HG02938 (cell line): ENCODE measurements at regions not wholly inside any gene's neighbourhood (a gene's known extent, or its start where the extent isn't known, plus 50 kb on each side); places are given as distances from the start of the nearest gene placed in this dataset.
"Not testable (repeated sequence)": the region's sequence is repeated elsewhere in the genome, so short reads cannot be mapped to it uniquely, and the experiment has no call there.

Source experiments
- ATAC-seq: cut with Tn5 transposase; IDR thresholded peaks from one replicate; pipeline ENCODE4 v1.9.1; 2021; ENCODE audit warnings: mild to moderate bottlenecking, moderate library complexity; ENCODE audit not compliant: unreplicated experiment

- no peak for ATAC-seq
Measured at GRCh38 chr18:43793910-43794309, 516.6 kb upstream of the SYT4 start.

DNA sequence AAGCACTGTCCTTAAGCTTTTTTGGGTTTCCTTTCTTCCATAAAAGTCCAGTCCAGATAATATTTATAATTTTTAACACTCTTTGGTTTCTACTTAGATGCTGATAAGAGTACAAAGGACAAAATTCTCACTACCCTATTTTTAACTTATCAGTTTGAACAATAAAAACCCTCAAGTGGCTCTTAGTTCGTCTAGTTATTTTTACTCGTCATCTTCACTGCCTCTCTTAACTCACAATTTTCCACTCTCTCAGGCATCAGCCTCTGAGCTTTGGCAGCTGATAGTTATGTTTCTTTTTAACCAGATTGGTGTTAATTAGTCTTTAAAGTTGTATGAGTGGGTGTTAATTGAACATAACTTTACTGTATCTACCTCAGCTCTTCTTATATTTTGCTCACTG is 517.1 kb upstream of the SYT4 start:
- no peak for ATAC-seq

- no peak for ATAC-seq
Measured at GRCh38 chr18:43797347-43797746, 520.1 kb upstream of the SYT4 start.

DNA sequence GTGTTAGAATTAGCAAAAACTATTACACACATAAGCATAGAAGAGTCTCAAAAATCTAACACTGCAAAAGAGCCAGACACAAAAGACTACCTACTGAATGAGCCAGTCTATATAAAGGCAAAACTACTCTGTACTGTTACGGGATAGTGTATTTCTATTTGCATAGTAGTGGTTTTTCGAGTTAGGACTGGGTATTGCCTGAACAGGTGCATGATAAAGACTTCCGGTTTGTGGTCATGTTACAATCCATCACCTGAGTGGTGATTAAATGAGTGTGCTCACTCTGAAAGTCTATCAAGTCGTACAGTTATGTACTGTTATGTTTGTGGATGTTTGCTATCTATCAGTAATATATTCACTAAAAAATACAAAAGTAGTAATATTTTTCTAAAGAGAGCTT is 523.3 kb upstream of the SYT4 start:
- ATAC-seq = no peak

- ATAC-seq = no peak
Measured at GRCh38 chr18:43805646-43806194, 528.4 kb upstream of the SYT4 start.

DNA sequence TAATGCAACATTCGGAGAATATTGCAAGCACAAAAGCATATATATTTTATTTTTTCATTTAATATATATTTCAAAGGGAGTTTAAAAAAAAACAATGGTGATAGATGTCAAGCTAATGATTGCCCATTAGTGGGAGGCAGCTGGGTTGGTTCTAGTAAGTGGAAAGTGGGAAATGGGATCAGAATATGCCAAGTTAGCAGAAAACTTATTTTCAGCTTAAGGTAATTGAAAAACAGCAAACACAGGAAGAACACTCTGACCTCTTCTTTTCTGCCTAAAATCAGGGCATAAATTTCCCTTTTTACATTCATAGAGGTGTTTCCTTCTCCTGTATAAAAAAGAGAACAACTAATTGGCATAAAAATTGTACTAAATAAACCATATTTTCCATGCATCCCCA is 535.3 kb upstream of the SYT4 start:
- no peak for ATAC-seq

- ATAC-seq = no peak
Measured at GRCh38 chr18:43819397-43819796, 542.1 kb upstream of the SYT4 start.

DNA sequence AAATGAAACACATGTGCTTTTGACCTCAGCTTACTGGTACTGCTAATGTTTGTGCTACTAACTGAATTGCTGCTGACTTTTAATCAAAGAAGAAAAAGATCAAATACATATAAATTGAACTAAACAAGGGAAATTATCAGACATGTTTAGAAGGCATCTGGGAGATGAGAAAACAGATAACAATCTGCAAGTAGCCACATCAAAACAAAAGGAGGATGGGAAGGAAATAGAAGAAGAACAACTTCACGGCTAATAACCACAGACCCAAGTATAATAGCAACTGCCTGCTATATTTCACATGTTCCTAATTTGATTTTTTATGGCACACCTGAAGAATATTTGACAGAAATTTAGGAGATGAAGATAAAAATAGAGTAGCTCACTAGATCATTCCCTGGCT is 542.6 kb upstream of the SYT4 start:
- ATAC-seq = no peak

DNA sequence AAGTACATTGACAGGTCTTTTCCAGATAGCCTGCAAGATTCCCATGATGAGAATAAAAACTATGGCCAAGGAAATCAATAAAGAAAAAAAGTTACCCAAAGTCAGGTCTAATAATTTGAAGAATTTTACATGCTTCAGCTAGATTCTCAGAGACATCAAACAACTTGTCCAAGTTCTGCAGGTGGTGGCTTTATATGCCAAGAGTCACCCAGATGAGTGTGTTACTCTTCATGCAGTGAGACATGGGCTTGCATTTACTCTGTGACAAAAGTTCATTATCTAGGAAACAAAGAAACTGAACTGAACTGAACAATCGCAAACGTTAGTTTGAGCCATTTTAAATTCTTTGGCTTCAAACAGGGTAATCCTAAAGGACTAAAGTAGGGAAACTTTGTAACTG is 548.5 kb upstream of the SYT4 start:
- no peak for ATAC-seq

DNA sequence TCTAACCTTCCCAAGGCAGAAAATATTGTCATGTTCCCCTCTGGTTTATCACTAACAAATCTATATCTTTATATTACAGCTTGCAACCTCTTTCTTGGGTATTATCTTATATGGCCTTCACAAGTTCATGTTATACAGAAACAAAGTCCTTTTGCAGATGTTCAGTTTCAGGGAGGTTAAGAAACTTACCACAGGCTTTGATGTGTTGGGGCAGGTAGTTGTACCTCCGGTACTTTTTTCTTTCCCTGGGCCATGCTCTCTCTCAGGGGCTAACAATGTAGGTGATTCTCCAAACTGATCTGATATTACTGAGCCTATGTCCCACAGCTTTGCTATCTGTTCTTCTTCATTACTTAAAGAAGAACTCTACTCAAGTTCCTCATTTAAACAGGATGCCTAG is 548.9 kb upstream of the SYT4 start:
- no peak for ATAC-seq

DNA sequence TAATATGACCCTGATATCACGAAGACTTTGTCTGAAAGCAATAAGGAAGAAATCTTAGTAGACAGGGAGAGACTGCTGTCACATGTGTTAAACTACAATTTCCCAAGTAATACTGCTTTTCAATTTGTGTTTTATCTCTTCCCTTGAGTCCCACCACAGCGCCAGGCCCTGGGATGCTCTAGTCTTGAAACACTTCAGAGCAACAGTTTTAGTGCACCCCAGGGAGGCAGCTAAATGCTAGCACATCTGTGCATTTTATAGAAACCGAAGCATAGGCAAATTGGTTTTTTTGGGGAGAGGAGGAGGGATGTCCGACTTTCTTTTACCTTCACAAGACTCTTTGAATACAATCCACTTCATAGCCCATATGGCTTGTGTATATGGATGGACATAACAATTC is 550.0 kb upstream of the SYT4 start:
- no peak for ATAC-seq

DNA sequence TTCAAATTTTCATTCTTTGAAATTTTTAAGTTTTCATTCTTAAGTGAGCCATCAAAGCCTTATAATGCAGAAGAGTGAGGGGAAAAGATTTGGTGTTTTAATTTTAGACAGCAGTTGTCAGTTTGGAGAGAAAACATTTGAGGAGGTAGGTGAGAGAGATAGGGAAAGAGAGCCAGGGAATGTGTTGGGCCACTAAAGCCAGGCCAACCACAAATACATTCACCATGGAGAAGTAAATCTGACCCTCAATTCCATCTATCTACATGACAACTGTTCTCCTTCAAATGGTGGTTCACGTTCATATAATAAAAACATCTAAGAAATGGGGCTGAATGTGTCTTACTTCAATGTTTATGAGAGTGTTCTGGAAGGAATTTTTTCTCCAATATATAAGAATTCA is 553.0 kb upstream of the SYT4 start:
- ATAC-seq = no peak

DNA sequence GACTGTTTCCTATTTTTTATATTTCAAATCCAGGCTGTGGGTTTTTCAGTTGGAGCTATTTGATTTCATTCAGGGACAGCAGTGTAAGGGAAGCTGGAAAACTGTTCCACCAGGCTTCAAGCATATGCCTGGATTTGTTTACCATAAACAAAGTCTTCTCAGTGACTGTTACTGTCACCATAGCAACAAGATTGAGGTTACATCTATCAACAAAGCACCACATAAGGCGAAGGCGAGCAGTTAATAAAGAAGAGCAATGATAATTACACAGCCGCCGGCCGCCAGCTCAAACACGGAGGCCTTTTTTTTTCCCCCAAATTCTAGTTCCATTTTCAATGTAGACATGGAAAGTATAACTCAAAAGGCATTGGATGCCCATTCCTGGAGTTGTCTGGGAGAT is 553.7 kb upstream of the SYT4 start:
- no peak for ATAC-seq

DNA sequence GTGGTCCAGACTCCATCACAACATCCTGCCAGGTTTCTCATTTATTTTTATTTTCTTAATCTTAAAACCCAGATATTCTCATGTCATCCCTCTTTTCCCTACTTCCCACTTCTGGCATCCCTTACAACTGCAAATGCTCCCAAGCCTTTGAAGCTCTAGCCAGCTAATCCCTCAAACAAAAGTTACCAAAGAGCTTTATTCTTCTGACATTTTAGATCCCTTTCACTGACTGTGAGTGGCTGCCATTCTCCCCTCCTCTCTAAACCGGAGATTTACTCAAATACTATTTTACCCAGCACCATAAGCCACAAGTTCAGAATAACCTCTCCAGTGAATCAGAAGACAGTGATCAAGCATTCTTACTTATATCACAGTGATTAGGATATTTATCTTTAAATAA is 569.0 kb upstream of the SYT4 start:
- ATAC-seq = no peak

DNA sequence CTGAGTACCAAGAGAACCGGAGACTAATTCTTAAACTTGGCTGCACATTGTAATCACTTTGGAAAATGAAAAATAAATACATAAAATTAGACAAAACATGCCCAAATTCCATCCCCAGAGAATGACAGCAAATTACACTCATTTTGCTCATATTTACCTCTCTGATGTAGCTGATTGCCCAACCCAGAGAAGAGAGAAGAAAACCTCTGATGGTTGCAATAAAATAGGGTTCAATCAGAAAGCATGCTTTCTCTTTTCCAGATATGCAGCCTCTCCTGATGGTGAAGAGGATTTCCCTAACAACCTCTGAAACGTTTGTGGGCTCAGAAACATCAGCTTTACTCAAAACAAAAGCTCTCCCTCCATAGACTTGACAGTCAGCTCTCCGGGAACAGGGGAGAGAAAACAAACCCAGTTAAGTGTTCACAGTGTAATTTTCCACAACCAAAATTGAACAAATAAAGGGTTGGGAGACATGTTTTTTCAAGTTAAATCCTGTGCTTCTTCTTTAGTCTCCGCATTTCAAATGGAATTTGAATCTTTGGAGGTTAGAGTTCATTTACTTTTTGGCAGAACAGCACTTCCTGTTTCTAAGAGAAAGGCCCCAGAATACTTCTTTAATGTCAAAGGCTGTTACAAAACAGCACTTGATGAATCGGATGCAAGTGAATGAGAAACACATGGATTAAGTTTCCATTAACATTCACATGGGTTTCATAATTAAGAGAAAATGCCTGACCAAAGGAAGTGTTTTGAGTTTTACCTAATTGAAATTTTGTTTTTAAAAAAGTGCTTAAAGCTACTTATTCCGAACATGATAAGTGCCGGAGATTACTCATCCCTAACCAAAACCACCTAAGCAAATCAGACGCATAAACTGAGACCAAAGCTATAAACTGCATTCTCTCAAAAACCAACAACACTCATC is 570.1 kb upstream of the SYT4 start:
- ATAC-seq = no peak

- ATAC-seq = not testable (repeated sequence)
Measured at GRCh38 chr18:43849831-43850230, 572.5 kb upstream of the SYT4 start.

GRCh38 chr18:43855376-43855775 is 578.1 kb upstream of the SYT4 start:
- no peak for ATAC-seq

GRCh38 chr18:43863180-43863579 is 585.9 kb upstream of the SYT4 start:
- no peak for ATAC-seq

DNA sequence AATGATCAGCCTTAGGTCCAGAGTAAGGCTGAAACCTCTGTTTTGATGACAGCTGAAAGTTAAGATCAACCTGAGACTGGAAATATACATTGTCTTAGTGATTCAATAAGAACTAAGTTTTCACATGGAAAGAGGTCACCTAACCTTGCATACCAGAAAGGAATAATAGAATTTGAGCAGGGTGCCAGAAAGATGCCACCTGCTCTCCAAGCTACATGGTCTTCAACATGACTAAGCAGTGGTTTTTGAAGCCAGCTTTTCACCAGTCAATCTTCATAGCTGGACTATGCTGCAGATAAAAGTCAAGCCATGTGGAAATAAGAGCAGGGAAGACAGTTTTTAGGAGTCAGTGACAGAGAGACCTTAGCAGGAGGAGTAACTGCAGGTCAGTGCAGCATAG is 589.4 kb upstream of the SYT4 start:
- no peak for ATAC-seq

DNA sequence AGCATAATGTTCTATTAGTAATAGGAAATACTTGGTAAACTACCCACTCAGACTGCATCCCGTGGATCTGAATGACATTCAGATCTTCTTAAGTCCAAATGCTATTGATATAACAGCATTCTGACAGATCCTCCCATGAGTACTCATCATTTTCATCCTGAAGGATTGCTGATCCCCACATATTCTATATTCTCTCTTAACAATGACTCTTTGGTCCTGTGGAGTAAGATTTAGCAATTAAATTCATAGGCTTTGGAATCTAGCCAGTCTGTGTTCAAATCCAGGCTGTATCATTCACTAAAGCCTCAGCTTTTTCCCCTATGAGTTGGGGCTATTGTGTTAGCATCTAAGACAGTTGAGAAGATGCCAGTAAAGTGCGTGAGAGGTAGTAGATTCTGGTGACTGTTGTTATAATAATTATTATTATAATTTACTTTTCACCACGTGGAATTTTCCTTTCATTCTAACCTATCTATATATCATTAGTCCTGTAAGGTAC is 591.3 kb upstream of the SYT4 start:
- ATAC-seq = no peak

- ATAC-seq = no peak
Measured at GRCh38 chr18:43869451-43870008, 592.2 kb upstream of the SYT4 start.

DNA sequence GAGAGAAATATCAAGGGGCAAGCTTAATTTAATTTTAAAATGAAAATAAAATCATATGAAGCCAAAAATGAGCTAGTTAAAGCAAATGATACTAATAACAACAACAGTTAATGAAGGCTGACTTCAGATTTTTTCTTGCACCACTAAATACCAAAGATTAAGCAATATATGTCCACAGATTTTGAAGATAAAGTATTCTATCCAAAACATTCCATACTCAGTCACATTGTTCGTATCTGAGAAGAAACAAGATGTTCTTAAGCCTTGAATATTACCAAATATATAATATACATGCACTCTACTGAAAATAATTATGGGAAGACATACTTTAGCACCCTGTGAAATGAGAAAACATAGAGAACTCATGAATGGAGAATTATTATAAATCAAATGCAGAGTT is 593.3 kb upstream of the SYT4 start:
- ATAC-seq = no peak
